ENCODE measurements at regions not wholly inside any gene's neighbourhood (a gene's known extent, or its start where the extent isn't known, plus 50 kb on each side); places are given as distances from the start of the nearest gene placed in this dataset.

DNA sequence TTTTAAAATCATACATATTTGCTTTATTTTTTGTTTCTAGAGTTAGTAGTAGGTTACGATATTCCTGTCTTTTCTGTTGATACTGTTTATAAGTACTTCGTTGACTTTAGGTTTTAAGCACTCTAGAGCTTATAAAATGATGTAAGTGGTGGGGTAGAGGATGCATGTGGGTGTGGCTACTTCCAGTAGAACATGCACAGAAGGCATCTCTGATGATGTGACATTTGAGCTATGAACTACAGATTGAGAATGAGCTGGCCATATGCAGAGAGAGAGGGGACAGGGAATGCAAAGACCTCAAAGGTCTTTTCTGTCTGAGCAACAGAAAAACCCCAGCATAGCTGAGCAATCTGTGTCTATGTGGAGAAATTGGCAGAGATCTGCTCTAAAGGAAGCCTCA is 233.9 kb upstream of the STAC start:
- no peak for TF ChIP-seq CTCF (IDR thresholded peaks at IDR 0.05)
- no peak for TF ChIP-seq EP300 (IDR thresholded peaks at IDR 0.05)
- TF ChIP-seq POLR2A (IDR thresholded peaks at IDR 0.05) = no peak
